Right lobe of liver (tissue), 4 donors: ENCODE measurements at regions not wholly inside any gene's neighbourhood (a gene's known extent, or its start where the extent isn't known, plus 50 kb on each side); places are given as distances from the start of the nearest gene placed in this dataset.

ENCODE experiments used
- CTCF ChIP-seq, 4 donors: fragments of 200-600 bp in 3 of 4; fragments of 450-650 bp in 1 of 4; IDR thresholded peaks; one replicate each; pipeline versions ENCODE4 v1.5.1 to v1.8.0; 2016 to 2022; ENCODE audit warnings: antibody characterized with exemption in 4 of 4, mild to moderate bottlenecking in 2 of 4
- POLR2A ChIP-seq: fragments of 450-650 bp; IDR thresholded peaks from one replicate; pipeline ENCODE4 v1.6.1; 2017; ENCODE audit warnings: antibody characterized with exemption, mild to moderate bottlenecking
- donor health status: DM: no; HTN: no; CAD: no.
- donor health status: DM: no; HTN: no; CAD: no.
- donor health status: DM: no; HTN: yes; CAD: no.

GRCh38 chr18:7305416-7305815 is 74.5 kb downstream of the LRRC30 start:
- TF ChIP-seq CTCF (IDR thresholded peaks at IDR 0.05) (no peak), POLR2A (no peak)
